IMR-90 (cell line): ENCODE measurements at regions not wholly inside any gene's neighbourhood (a gene's known extent, or its start where the extent isn't known, plus 50 kb on each side); places are given as distances from the start of the nearest gene placed in this dataset.

Experiments used
- ATAC-seq: fragments of 200-7000 bp; cut with Tn5 transposase; 2 replicates; pipeline ENCODE4 v1.9.1; 2020; ENCODE audit warnings: low read depth, mild to moderate bottlenecking, moderate library complexity
- BruUV-seq: library from RNA; stranded (reverse); fragments of 400-500 nt; replicated peaks from 2 replicates; lab custom pipeline; 2021; lab: Mats Ljungman, UMichigan
- CTCF ChIA-PET: fragments of 300-600 bp; formaldehyde crosslinking; extraction: SDS; loops from one replicate; lab custom pipeline; 2021; ENCODE audit warnings: antibody characterized with exemption; lab: Yijun Ruan, JAX
- POLR2A ChIA-PET: fragments of 300-600 bp; sonication (Branson Sonifier 250); formaldehyde crosslinking; loops from one replicate; lab custom pipeline; 2022; ENCODE audit warnings: antibody characterized with exemption; ENCODE audit not compliant: unreplicated experiment; lab: Charles Lee
- DNase-seq: peaks from one replicate; pipeline ENCODE4 v3.0.0; 2013
- H2AFZ ChIP-seq: replicated peaks from 2 replicates; pipeline ENCODE3; 2013; ENCODE audit warnings: low read length, mild to moderate bottlenecking; ENCODE audit not compliant: poor library complexity
- H2AK5ac ChIP-seq: 2 replicates; pipeline ENCODE4 v1.6.1; 2013; ENCODE audit warnings: low read depth, low read length, inconsistent platforms
- H2AK9ac ChIP-seq: replicated peaks from 2 replicates; pipeline ENCODE3; 2013; ENCODE audit warnings: mild to moderate bottlenecking, low read depth, low read length, moderate library complexity; ENCODE audit not compliant: poor library complexity
- H2BK120ac ChIP-seq: 2 replicates; pipeline ENCODE4 v1.6.1; 2013; ENCODE audit warnings: low read depth, low read length, inconsistent platforms
- H2BK15ac ChIP-seq: 3 replicates; pipeline ENCODE4 v1.6.1; 2013; ENCODE audit warnings: low read depth, low read length, inconsistent platforms
- H2BK20ac ChIP-seq: 2 replicates; pipeline ENCODE4 v1.6.1; 2013; ENCODE audit warnings: low read depth, mild to moderate bottlenecking, inconsistent platforms, low read length, moderate library complexity
- H2BK5ac ChIP-seq: 2 replicates; pipeline ENCODE4 v1.6.1; 2013; ENCODE audit warnings: mild to moderate bottlenecking, low read depth, low read length, inconsistent platforms; ENCODE audit not compliant: poor library complexity, severe bottlenecking
- H3K14ac ChIP-seq: replicated peaks from 2 replicates; pipeline ENCODE4 v1.6.1; 2013; ENCODE audit warnings: low read depth, low read length, inconsistent platforms
- H3K18ac ChIP-seq: 2 replicates; pipeline ENCODE4 v1.6.1; 2013; ENCODE audit warnings: low read depth, low read length, control low read depth
- H3K23ac ChIP-seq: 2 replicates; pipeline ENCODE4 v1.6.1; 2013; ENCODE audit warnings: low read depth, low read length, inconsistent platforms
- H3K27ac ChIP-seq: 2 replicates; pipeline ENCODE4 v1.5.1; 2013; ENCODE audit warnings: mild to moderate bottlenecking, control low read depth, low read length; ENCODE audit not compliant: insufficient read depth
- H3K27me3 ChIP-seq: 2 replicates; pipeline ENCODE4 v1.6.1; 2013; ENCODE audit warnings: low read length; ENCODE audit not compliant: control insufficient read depth, insufficient read depth
- H3K36me3 ChIP-seq: 2 replicates; pipeline ENCODE4 v1.6.1; 2013; ENCODE audit warnings: low read length, mixed read lengths; ENCODE audit not compliant: control insufficient read depth, insufficient read depth
- H3K4ac ChIP-seq: 2 replicates; pipeline ENCODE4 v1.6.1; 2013; ENCODE audit warnings: low read depth, low read length, inconsistent platforms
- H3K4me1 ChIP-seq: 2 replicates; pipeline ENCODE4 v1.6.1; 2013; ENCODE audit warnings: low read length, mixed read lengths; ENCODE audit not compliant: control insufficient read depth, insufficient read depth
- H3K4me2 ChIP-seq: 2 replicates; pipeline ENCODE4 v1.6.1; 2013; ENCODE audit warnings: low read depth, mild to moderate bottlenecking, control low read depth, low read length, moderate library complexity
- H3K4me3 ChIP-seq: 2 replicates; pipeline ENCODE4 v1.5.1; 2013; ENCODE audit warnings: low read depth, mild to moderate bottlenecking, control low read depth, low read length, moderate library complexity; ENCODE audit not compliant: insufficient read depth
- H3K56ac ChIP-seq: 2 replicates; pipeline ENCODE4 v1.6.1; 2013; ENCODE audit warnings: low read length, inconsistent platforms; ENCODE audit not compliant: insufficient read depth; ENCODE audit errors: extremely low read depth
- H3K79me1 ChIP-seq, 2 experiments: 2 replicates each; pipeline ENCODE4 v1.6.1; 2013; ENCODE audit warnings: low read length in 2 of 2, inconsistent platforms in 1 of 2, low read depth in 1 of 2
- H3K9ac ChIP-seq: 2 replicates; pipeline ENCODE4 v1.6.1; 2013; ENCODE audit warnings: low read depth, low read length, control low read depth
- H3K9me1 ChIP-seq: 2 replicates; pipeline ENCODE4 v1.6.1; 2013; ENCODE audit warnings: low read length, inconsistent platforms; ENCODE audit not compliant: insufficient read depth
- H3K9me3 ChIP-seq: 2 replicates; pipeline ENCODE4 v1.6.1; 2013; ENCODE audit warnings: low read length; ENCODE audit not compliant: control insufficient read depth, insufficient read depth
- H4K20me1 ChIP-seq: 2 replicates; pipeline ENCODE4 v1.6.1; 2013; ENCODE audit warnings: low read length, inconsistent platforms; ENCODE audit not compliant: insufficient read depth
- H4K5ac ChIP-seq: 2 replicates; pipeline ENCODE4 v1.6.1; 2013; ENCODE audit warnings: mild to moderate bottlenecking, low read depth, low read length, control low read depth
- H4K8ac ChIP-seq, 2 experiments: 2 replicates each; pipeline ENCODE4 v1.6.1; 2013; ENCODE audit warnings: low read depth in 2 of 2, low read length in 2 of 2, control low read depth in 1 of 2, inconsistent platforms in 1 of 2
- H4K91ac ChIP-seq: 2 replicates; pipeline ENCODE4 v1.6.1; 2013; ENCODE audit warnings: low read depth, low read length, inconsistent platforms; ENCODE audit not compliant: insufficient read depth
- BHLHE40 ChIP-seq: fragments of 150-350 bp; IDR thresholded peaks from 2 replicates; pipeline ENCODE4 v1.6.1; 2016; ENCODE audit warnings: mild to moderate bottlenecking, low read depth, low read length
- CHD1 ChIP-seq: IDR thresholded peaks from 2 replicates; pipeline ENCODE4 v1.6.1; 2012; ENCODE audit warnings: low read depth, low read length, improper control_type of control experiment
- CTCF ChIP-seq: conservative IDR thresholded peaks from 2 replicates; pipeline ENCODE4 v1.5.1; 2012; ENCODE audit warnings: mild to moderate bottlenecking, low read depth, low read length, improper control_type of control experiment
- FOS ChIP-seq: fragments of 150-350 bp; IDR thresholded peaks from 2 replicates; pipeline ENCODE4 v1.6.1; 2016; ENCODE audit warnings: low read depth, low read length
- MAFK ChIP-seq: IDR thresholded peaks from 2 replicates; pipeline ENCODE4 v1.6.1; 2012; ENCODE audit warnings: low read depth, low read length, improper control_type of control experiment
- MAZ ChIP-seq: IDR thresholded peaks from 2 replicates; pipeline ENCODE4 v1.6.1; 2012; ENCODE audit warnings: low read depth, mild to moderate bottlenecking, low read length, improper control_type of control experiment, moderate library complexity, borderline replicate concordance
- MXI1 ChIP-seq: IDR thresholded peaks from 2 replicates; pipeline ENCODE4 v1.6.1; 2012; ENCODE audit warnings: low read depth, mild to moderate bottlenecking, low read length, moderate library complexity, borderline replicate concordance
- NFE2L2 ChIP-seq: fragments of 150-350 bp; IDR thresholded peaks from 2 replicates; pipeline ENCODE4 v1.6.1; 2016; ENCODE audit warnings: low read depth, mild to moderate bottlenecking, low read length
- POLR2A ChIP-seq: IDR thresholded peaks from 2 replicates; pipeline ENCODE4 v1.6.1; 2012; ENCODE audit warnings: mild to moderate bottlenecking, low read depth, low read length
- RAD21 ChIP-seq: IDR thresholded peaks from 2 replicates; pipeline ENCODE4 v1.6.1; 2012; ENCODE audit warnings: low read length, improper control_type of control experiment
- RCOR1 ChIP-seq: IDR thresholded peaks from 2 replicates; pipeline ENCODE4 v1.6.1; 2012; ENCODE audit warnings: mild to moderate bottlenecking, low read length, improper control_type of control experiment; ENCODE audit not compliant: insufficient replicate concordance
- RFX5 ChIP-seq: IDR thresholded peaks from 2 replicates; pipeline ENCODE4 v1.8.0; 2012; ENCODE audit warnings: low read depth, mild to moderate bottlenecking, low read length, moderate library complexity
- SMC3 ChIP-seq: fragments of 150-350 bp; IDR thresholded peaks from 2 replicates; pipeline ENCODE4 v1.6.1; 2016; ENCODE audit warnings: low read depth, mild to moderate bottlenecking, antibody characterized with exemption, low read length, moderate library complexity
- USF2 ChIP-seq: fragments of 150-350 bp; IDR thresholded peaks from 2 replicates; pipeline ENCODE4 v1.6.1; 2017; ENCODE audit warnings: mild to moderate bottlenecking, antibody characterized with exemption, low read length, low read depth
- WGBS, 2 experiments: methylation state at CpG; one replicate each; pipeline versions ENCODE4 v1.1.5 to v1.1.7; 2013; ENCODE audit warnings: missing lambda C conversion rate in 2 of 2; ENCODE audit not compliant: insufficient read length in 1 of 2; ENCODE audit errors: extremely low coverage in 2 of 2; 5-methylcytosine and 5-hydroxymethylcytosine counted together
- dilution Hi-C: fragments of 300-500 bp; cut with HindIII; formaldehyde crosslinking; loops from one replicate; pipeline ENCODE4 v1.14.3; 2018; ENCODE audit warnings: low sequenced_read_pairs; ENCODE audit not compliant: unreplicated experiment
- in situ Hi-C: fragments of 300-500 bp; cut with MboI; formaldehyde crosslinking; loops from 3 replicates; pipeline ENCODE4 v1.14.3; 2019; ENCODE audit warnings: low sequenced_read_pairs, inconsistent platforms, mixed read lengths
- intact Hi-C: fragments of 100-400 bp; cut with micrococcal nuclease; formaldehyde crosslinking; loops from 2 replicates; pipeline ENCODE4 v1.10.0; 2022

GRCh38 chrX:149161435-149162088 lies 343.5 kb downstream of the IDS start:
- ChIA-PET POLR2A (no interaction called here), CTCF (no interaction called here)
- no peak overlapping the region for H2BK120ac ChIP-seq
- in situ Hi-C loops: no loop called here
- no peak overlapping the region for H4K91ac ChIP-seq
- no peak overlapping the region for H3K4me3 ChIP-seq
- no peaks in the 10 kb centered on the region for H3K4me1 ChIP-seq
- TF ChIP-seq MXI1: no peak
- no peak for TF ChIP-seq POLR2A
- TF ChIP-seq FOS: no peak
- no peak for TF ChIP-seq USF2
- no peak for TF ChIP-seq CTCF
- no peak for TF ChIP-seq CHD1
- no peak for TF ChIP-seq NFE2L2
- TF ChIP-seq RFX5: no peak
- TF ChIP-seq SMC3: no peak
- TF ChIP-seq RAD21: no peak
- no peak for TF ChIP-seq MAZ
- TF ChIP-seq RCOR1: no peak
- no peak for TF ChIP-seq BHLHE40
- no peak for TF ChIP-seq MAFK
- H2AK5ac ChIP-seq: no peak overlapping the region
- peaks cover 2% of the 10 kb centered on the region; the same call in 1 of the 2 replicates for H3K9me3 ChIP-seq
- H3K9ac ChIP-seq: no peak overlapping the region
- intact Hi-C loops: no loop called here
- dilution Hi-C loops: no loop called here
- H3K79me1 ChIP-seq: no peaks in the 10 kb centered on the region
- no peak overlapping the region for H2AK9ac ChIP-seq
- no peak overlapping the region for H3K23ac ChIP-seq
- H2AFZ ChIP-seq: no peak overlapping the region
- no peak overlapping the region for H2BK20ac ChIP-seq
- DNase-seq (no peak), ATAC-seq (no peak)
- no peak overlapping the region for H3K18ac ChIP-seq
- no peak overlapping the region for H3K4ac ChIP-seq
- BruUV-seq: no TSS peak
- H2BK5ac ChIP-seq: no peak overlapping the region
- H3K14ac ChIP-seq: no peak overlapping the region
- H4K20me1 ChIP-seq: no peaks in the 10 kb centered on the region
- no peaks in the 10 kb centered on the region for H3K27me3 ChIP-seq
- 60% methylated on average over 1 of the region's 2 CpGs; no CpG with 5 or more reads in 1 of the 2 experiments for WGBS, 2 experiments
- no peak overlapping the region for H3K4me2 ChIP-seq
- no peak overlapping the region for H4K5ac ChIP-seq
- H3K36me3 ChIP-seq: no peaks in the 10 kb centered on the region
- no peak overlapping the region for H3K27ac ChIP-seq
- H4K8ac ChIP-seq: no peak overlapping the region
- H3K56ac ChIP-seq: no peak overlapping the region
- H3K9me1 ChIP-seq: no peaks in the 10 kb centered on the region
- H2BK15ac ChIP-seq: no peak overlapping the region
